ENCODE measurements at regions not wholly inside any gene's neighbourhood (a gene's known extent, or its start where the extent isn't known, plus 50 kb on each side); places are given as distances from the start of the nearest gene placed in this dataset.

DNA sequence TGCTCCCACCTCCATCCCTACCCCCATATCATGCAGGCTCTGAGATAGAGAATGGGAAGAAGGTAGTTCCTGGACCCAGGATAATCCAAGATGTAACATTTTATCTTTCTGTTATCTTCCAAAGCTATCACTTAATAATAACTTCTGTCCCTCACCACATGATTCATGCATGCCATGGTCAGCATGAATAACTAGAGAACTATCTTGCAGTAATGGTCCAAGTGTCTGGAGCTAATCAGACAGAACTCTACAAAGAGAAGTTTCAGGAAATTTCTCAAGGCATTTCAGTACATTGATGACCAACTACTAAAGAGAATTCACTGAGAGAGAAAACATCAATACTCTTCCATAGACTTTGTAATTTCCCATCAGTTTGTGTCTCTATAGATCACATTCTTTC lies 1469.7 kb upstream of the PIK3C3 start:
- no peak for DNase-seq

DNA sequence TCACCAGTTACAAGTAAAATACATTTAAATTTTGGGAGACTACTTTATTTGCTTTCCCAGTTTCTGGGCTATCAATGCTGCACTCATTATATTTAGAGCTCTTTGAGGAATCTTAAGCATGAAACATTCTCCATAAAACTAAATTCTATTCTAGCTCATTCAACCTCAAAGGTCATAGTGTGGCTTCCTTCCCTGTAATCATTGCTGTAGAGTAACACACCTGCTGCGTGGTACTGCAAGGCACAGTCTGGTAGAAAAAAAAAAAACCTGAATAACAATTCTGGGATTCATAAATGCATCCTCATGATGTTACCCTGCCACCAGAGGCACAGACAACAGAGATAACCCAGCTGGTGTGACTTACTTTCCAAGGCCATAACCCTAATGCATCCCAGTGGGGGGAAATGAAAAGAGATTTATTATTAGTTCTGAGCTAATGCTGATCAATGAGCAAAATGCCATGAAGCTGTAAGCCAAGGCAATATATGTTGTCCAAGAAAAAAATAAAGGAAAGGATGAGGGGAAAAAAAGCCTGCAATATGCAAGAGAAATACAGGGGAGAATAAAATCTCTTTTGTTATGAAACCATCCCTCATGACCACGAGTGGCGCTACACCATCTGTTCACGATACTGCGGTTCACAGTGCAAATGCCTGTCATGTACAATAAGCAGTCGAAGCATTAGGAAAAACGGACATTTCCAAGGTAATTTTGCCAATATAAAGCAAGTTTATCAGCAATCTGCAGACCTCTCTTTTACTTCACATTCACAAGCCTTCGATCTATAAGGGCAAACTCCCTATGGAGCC lies 1481.6 kb upstream of the PIK3C3 start:
- no peak for DNase-seq

DNA sequence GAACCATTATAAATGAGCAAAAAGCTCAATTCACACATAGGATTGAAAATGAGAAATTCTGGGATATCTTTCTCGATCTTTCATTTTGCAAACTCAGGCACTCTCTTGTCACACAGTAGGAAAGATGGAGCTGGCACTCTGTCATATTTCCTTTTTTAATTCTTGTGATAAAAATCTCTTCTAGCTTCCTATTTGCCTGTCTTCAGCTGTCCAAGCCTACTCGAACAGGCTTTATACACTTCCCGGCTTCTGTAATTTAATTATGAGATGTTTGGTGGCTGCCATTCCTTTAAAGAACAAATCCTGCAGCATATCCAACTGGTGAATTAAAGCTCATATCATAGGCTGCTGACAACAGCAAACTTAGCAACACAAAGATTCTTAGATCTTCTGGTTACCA lies 1484.3 kb upstream of the PIK3C3 start:
- DNase-seq, result no peak

GRCh38 chr18:40469851-40470250 lies 1485.2 kb upstream of the PIK3C3 start:
- no peak for DNase-seq

GRCh38 chr18:40469316-40469715 lies 1485.7 kb upstream of the PIK3C3 start:
- DNase-seq, result no peak

DNA sequence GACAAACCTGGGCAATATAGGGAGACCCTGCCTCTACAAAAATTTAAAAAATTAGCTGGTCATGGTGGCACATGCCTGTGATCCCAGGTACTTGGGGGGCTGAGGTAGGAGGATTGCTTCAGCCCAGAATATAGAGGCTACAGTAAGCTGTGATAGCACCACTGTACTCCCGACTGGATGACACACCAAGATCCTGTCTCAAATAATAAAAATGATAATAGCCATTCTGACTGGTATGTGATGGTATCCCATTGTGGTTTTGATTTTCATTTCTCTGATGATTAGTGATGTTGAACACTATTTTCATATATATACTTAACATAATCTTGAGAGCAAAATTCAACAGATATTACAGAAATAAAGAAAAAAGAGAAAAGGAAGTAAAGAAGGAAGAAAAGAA lies 1491.0 kb upstream of the PIK3C3 start:
- no peak for DNase-seq

GRCh38 chr18:40453903-40454302 lies 1501.1 kb upstream of the PIK3C3 start:
- no peak for DNase-seq

- no peak for DNase-seq
Observed at GRCh38 chr18:40452599-40452998, 1502.4 kb upstream of the PIK3C3 start.

GRCh38 chr18:40450751-40451150 lies 1504.3 kb upstream of the PIK3C3 start:
- DNase-seq, result no peak

GRCh38 chr18:40447820-40448219 lies 1507.2 kb upstream of the PIK3C3 start:
- DNase-seq, result no peak

DNA sequence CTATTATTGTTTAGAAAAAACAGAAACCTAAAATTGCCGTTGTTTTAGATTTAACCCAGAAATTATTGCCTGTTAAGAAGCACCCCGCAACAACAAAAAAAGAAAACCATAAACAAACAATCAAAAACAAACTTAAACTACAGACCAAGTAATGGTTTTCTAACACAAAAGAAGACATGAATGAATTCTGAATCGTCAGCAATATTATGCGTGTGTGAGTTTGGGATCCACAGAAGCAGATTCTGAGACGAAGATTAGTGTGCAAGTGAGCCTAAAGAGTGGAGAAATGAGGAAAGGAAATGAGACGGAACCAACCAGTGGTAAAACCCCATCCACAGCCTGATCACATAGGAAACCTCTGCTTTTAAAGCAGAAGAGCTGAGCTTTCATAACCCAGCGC lies 1514.9 kb upstream of the PIK3C3 start:
- no peak for DNase-seq

DNA sequence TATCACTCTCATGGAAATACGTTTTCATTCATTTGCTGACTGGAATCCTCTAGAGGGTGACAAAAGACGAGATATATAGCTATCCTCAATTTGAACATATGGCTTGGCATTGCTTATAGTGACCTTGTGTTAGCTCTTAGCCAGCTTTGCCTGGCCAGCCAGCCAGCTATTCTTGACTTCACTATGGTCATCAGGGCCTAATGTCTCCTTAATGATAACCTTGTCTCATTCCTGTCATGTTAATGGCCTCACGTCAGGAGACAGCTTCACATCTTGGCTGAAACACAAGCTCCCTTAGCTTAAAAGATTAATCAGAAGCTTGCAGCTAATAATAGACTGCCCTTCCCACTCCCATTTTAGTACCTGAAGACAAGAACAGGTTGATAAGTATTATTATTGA lies 1517.5 kb upstream of the PIK3C3 start:
- DNase-seq, result no peak

DNA sequence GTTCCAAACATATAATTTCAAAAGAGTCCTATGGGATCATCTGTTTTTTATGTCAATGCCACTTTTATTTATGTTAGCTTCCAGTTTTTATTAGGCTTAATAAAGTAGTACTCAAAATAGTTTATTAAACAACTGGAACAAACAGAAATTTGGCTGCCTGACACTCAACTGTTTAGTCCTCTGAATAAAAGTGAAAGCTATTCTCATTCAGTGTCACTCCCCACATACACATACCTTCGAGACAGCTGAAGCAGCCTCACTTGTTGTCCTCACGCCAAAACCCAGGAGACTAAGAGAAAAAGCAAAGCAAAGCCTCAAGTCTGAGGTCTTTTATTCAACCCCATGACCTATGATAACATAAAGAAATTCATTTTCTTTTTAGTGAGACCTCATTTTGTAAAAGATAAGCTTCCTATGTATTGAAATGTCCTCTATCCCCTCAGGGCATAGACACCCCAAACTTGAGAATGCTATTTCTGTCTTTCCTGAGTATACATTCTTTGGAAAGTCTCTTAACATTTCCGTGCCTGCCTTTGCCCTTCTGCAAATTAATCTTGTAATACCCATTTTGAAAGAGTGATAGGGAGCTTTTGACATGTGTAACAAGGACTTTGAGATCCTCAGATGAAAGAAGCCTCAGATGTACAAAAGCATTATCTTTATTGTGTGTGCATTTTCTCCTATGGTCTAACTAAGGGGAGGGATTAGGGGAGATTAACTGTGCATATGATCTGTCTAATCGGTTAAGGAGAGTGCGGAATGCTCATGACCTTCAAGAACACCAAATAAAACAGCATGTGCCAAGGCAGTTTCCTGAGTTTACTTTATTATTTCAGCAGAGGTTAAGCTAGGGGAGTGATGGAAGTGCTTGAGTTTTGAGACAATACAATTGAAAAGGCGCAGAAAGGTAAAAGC lies 1523.7 kb upstream of the PIK3C3 start:
- no peak for DNase-seq

GRCh38 chr18:40423291-40423690 lies 1531.7 kb upstream of the PIK3C3 start:
- DNase-seq, result no peak

- DNase-seq, result no peak
Observed at GRCh38 chr18:40420675-40421074, 1534.4 kb upstream of the PIK3C3 start.

GRCh38 chr18:40417501-40417900 lies 1537.5 kb upstream of the PIK3C3 start:
- DNase-seq, result no peak

- no peak for DNase-seq
Observed at GRCh38 chr18:40415821-40416220, 1539.2 kb upstream of the PIK3C3 start.

- no peak for DNase-seq
Observed at GRCh38 chr18:40415176-40415791, 1539.8 kb upstream of the PIK3C3 start.

DNA sequence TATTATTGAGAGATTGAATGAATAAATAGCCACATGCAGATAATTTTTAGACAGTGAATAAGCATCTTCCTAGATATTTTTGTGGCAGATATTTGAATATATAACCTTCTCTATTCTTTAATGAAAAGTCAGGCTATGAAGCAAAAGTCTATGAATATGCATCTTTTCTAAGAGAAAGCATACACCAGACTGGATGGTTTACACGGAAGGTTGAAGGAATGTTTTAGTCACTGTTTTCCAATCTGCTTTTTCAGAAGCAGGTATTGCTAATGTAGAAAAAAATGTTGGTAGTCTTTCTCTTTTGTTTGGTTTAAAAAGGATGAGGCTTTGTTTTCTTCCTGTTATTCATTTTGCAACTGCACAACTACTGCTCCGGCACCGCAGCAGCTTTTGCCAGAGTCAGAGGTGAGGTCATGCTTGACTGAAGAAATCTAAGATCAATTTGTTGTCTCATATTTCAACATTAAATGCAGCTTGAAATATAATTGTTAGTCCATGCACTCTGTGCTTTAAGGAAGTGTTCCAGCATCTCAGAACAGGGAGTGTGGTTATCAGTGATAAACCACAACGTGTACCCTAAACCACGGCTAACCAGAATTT lies 1540.8 kb upstream of the PIK3C3 start:
- no peak for DNase-seq

DNA sequence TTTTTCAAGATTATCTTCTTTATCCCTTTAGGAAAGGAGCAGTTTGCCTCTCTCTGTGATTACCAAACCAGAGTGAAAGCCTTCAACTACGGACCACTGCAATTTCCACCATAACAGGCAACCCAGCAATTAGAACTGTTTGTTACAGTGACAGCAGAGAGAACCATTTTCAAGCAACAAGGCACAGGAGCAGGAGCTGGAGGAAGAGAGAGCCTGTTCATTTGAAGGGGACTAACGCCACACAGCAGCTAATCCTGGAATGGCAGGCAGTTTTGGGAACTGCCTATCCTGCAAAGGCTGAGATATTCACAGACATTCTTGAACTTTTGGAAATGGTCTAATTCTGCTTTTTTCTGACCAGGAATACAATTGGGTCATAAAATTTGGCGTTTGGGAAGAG lies 1541.9 kb upstream of the PIK3C3 start:
- DNase-seq, result no peak

GRCh38 chr18:40412410-40412809 lies 1542.6 kb upstream of the PIK3C3 start:
- no peak for DNase-seq

DNA sequence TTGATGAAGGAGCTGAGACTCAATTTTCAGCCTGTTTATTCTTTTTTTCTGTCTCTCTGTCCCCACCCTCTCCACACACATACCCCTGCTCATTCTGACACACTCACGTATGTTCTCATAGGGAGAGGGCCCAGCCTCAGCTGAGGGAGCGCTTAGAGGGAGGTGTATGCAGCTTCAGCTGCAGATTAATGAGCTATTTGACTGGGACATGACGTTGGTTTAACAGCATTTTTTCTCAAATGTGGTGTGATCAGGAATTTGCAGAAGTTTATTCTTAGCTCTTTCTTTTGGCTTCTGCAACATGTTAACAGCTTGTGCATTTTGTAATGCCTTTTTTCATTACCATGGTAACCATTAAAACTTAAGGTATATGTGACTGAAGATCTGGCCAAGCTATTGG lies 1547.1 kb upstream of the PIK3C3 start:
- no peak for DNase-seq

- no peak for DNase-seq
Observed at GRCh38 chr18:40404284-40404683, 1550.8 kb upstream of the PIK3C3 start.

Data from T-helper 9 cell (primary cell).